ENCODE measurements at regions not wholly inside any gene's neighbourhood (a gene's known extent, or its start where the extent isn't known, plus 50 kb on each side); places are given as distances from the start of the nearest gene placed in this dataset.

- DNase-seq (ENCODE audit: low read depth): no peak
Measured at GRCh38 chr7:67843001-67843565, 846.5 kb downstream of the TYW1 start.

DNA sequence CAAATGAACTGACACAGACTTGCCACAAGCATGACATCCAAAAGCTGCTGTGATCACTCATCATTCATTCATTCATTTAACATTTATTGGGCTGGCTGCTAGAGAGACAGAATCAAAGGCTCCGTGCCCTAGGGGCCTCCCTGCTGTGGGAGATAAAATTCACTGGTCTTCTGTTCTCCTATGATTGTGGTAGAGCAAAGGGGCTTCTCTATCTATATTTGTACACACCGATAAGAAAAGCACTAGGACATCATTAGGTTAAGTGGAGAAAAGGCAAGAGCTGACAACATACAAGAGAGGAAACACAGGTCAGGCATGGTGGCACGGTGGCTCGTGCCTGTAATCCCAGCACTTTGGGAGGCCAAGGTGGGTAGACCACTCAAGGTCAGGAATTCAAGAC is 847.0 kb downstream of the TYW1 start:
- DNase-seq (ENCODE audit: low read depth): no peak

DNA sequence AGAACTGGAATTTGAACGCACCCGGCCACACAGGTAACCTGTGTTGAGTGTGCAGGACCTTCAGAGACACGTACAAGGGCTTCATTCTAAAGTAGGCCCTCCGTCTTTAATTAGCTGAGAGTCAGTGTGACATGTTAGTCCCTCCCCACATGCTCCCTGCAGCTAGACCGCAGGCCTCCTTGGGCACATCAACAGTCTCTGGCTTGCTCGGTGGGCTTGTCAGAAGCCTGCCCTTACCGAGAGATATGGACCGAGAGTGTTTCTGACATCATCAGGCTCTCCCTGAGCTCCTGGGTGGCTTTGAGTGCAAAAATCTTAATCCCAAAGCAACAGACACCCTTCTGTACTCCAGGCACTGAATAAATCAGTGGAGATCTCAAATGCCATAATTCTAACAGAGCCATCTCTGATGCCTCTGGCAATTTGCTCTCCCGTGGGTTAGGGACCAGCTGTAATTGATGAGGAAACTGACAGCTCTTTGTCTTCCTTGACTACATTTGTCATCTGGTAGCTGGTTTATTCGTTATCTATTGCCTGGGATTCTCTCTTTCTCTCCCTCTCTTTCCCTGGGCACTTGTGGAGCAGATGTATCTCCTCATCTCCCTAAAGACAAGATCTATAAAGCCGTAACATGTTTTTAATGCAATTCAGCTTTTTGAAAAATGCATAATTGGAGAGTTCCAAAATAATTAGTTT is 850.6 kb downstream of the TYW1 start:
- no peak for DNase-seq (ENCODE audit: low read depth)

- no peak for DNase-seq (ENCODE audit: low read depth)
Measured at GRCh38 chr7:67854221-67855178, 857.9 kb downstream of the TYW1 start.

GRCh38 chr7:67855322-67855721 is 858.7 kb downstream of the TYW1 start:
- no peak for DNase-seq (ENCODE audit: low read depth)

DNA sequence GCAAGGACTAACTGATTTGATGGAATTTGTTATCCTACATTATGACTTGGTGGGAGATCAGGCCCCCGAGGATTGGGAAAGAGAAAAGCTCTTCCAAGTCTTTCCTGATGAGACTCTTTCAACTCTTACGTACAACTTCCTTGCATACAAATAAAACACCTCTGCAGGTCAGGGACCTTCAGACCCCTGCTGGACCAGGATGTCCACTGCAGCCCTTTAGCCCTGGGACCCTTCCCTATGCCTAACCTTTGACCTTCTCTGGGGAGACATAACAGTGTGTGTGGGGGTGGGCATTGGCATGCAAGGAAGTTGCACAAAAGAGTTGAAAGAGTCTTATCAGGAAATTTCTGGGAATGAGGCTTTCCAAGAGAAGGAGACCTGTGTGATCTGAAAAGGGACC is 859.4 kb downstream of the TYW1 start:
- no peak for DNase-seq (ENCODE audit: low read depth)

- DNase-seq (ENCODE audit: low read depth): no peak
Measured at GRCh38 chr7:67857698-67858097, 861.1 kb downstream of the TYW1 start.

DNA sequence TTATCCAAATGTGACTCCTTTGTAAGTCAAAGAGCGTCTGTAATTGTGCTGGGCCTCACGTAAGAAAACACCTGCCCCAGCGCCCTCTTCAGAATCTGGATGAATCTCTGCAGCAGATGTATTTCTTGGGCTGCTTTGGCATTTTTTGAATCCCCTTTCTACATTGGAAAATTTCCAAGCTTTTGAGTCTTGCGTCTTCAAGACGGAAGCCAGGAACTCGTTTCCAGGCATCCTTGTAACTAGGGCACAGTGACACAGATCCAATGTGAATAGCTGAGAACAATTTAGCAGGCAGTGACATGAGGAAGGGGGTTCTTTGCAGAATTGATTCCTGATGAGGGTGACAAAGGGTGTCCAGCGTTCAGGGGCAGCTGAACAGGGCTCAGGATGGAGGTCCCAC is 862.3 kb downstream of the TYW1 start:
- DNase-seq (ENCODE audit: low read depth): no peak

- DNase-seq (ENCODE audit: low read depth): no peak
Measured at GRCh38 chr7:67863911-67864310, 867.3 kb downstream of the TYW1 start.

- no peak for DNase-seq (ENCODE audit: low read depth)
Measured at GRCh38 chr7:67866054-67866453, 869.4 kb downstream of the TYW1 start.

- DNase-seq (ENCODE audit: low read depth): no peak
Measured at GRCh38 chr7:67866812-67867211, 870.2 kb downstream of the TYW1 start.

DNA sequence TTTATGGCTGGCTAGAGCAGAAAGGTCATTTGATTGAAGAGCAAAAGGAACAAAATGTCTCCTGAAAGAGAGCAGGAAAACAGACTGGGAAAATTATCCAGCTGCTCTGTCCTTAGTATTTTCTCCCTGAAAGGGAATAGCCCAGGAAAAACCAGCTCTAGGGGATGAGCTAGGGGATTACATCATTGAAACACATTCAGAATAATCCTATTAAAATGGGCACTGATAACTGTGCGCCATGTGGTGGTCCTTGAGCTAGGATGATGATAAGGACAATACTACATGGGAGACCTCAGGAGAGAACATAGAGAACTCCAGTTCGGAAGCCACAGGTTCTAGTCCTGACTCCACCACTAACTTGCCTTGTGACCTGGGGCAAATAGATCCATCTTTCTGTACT is 873.8 kb downstream of the TYW1 start:
- no peak for DNase-seq (ENCODE audit: low read depth)

- DNase-seq (ENCODE audit: low read depth): no peak
Measured at GRCh38 chr7:67875558-67875957, 878.9 kb downstream of the TYW1 start.

DNA sequence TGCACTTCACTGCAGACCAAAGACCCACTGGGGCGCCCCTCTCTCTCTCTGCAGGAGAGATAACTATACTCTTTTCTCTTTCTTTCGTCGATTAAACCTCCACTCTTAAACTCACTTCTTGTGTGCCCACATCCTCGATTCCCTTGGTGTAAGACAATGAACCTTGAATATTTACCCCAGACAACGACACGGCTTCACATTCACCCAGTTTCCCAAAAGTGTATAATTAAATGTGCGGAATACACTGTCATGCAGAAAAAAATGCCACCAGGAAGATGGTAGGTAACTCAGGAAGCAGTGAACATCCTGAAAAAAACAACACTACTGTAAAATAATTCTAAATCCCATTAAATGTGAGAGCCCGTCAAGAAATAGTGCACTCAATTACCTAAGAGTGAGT is 882.2 kb downstream of the TYW1 start:
- DNase-seq (ENCODE audit: low read depth): no peak

GRCh38 chr7:67882843-67883242 is 886.2 kb downstream of the TYW1 start:
- DNase-seq (ENCODE audit: low read depth): no peak

- DNase-seq (ENCODE audit: low read depth): no peak
Measured at GRCh38 chr7:67890316-67890715, 893.7 kb downstream of the TYW1 start.

DNA sequence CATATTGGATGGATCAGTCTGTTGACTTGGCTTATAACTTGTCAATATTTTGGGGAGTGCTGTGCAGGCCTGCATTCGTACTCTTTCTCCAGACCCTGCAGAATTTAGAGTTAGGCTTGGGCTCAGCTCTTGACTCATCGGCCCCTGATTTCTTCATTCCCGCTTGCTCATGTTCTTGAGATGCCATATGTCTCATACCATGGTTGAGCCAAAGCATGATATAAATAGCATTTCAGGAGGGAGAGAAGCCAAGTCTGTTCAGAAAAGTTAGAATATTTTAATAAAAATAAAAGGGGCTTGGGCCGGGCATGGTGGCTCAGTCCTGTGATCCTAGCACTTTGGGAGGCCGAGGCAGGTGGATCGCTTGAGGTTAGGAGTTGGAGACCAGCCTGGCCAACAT is 898.1 kb downstream of the TYW1 start:
- DNase-seq (ENCODE audit: low read depth): no peak

- no peak for DNase-seq (ENCODE audit: low read depth)
Measured at GRCh38 chr7:67896721-67897120, 900.1 kb downstream of the TYW1 start.

DNA sequence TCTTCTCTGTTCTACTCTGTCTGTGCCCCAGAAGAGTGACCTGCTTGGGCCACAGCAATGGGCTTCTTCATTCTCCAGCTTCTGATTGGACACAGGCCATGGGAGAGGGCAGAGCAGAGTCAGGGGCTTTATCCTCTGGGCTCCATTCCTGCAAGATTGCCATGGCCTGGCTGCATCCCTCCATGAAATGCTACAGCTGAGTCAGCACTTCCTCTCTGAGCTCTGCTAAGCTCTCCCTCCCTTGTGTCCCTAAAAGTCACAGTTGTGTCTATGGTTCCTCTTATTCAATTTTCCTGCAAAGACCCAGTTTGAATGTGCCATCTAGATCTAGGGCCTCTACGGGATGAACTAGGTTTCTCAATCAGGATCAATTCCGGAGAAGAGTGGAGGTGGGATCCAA is 903.8 kb downstream of the TYW1 start:
- DNase-seq (ENCODE audit: low read depth): no peak

GRCh38 chr7:67901808-67902480 is 905.3 kb downstream of the TYW1 start:
- no peak for DNase-seq (ENCODE audit: low read depth)

DNA sequence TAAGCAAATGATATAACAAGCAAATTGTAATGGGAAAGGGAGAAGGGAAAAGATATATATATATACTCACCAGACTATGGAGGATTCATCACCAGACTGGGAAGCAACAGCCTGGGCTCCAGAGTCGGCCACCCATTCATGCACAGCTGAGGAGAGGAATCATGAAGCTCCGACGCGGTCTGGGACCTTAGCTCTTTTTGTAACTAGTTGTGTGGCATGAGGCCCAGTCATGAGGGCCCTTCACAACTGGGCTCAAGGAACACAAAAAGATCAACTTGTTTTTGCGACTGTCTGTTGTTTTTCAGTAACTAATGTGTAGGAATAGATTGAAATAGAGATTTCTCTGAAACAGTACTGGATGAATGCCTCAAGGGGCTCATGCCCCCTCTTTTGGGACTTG is 911.2 kb downstream of the TYW1 start:
- DNase-seq (ENCODE audit: low read depth): no peak

GRCh38 chr7:67912437-67912836 is 915.8 kb downstream of the TYW1 start:
- no peak for DNase-seq (ENCODE audit: low read depth)

DNA sequence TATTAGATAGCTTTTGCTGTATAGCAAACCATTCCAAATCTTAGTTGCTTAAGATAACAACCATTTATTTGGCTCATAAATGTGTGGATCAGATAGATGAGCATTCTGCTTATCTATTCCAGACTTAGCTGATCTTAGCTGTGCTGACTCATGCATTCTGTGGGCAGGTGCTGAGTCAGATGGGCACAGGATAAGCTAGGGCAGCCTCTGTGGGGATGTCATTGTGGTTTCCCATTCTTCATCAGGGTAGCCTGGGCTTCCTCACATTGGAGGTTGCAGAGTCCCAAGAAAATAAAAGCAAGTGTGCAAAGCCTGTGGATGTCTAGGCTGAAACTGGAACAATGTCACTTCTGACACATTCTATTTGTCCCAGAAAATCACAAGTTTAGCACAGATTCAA is 917.0 kb downstream of the TYW1 start:
- DNase-seq (ENCODE audit: low read depth): no peak
